ENCODE measurements at regions not wholly inside any gene's neighbourhood (a gene's known extent, or its start where the extent isn't known, plus 50 kb on each side); places are given as distances from the start of the nearest gene placed in this dataset.

DNA sequence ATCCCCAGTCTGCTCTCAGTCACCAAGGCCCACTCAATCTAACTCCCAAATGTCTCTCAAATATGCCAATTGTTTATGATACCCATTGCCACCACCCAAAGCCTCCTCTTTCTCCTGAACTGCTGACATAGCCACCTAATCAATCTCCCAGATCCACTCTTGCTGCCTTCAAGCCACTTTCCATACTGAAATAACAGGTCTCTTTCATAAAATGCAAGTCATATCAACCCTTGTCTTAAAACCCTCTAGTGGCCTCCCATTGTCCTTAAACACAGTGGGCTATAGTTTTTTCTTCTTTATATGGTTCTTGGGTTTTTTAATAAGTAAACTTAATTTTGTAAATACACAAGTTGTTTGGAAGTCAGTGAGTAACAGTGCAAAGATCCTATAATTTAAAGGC lies 155.2 kb upstream of the ZC3H12C start:
- TF ChIP-seq GATA2 (IDR thresholded peaks at IDR 0.05; ENCODE audit: low read depth, low read length) (no peak), GATA3 (IDR thresholded peaks at IDR 0.05; ENCODE audit: low read depth, low read length) (no peak)

DNA sequence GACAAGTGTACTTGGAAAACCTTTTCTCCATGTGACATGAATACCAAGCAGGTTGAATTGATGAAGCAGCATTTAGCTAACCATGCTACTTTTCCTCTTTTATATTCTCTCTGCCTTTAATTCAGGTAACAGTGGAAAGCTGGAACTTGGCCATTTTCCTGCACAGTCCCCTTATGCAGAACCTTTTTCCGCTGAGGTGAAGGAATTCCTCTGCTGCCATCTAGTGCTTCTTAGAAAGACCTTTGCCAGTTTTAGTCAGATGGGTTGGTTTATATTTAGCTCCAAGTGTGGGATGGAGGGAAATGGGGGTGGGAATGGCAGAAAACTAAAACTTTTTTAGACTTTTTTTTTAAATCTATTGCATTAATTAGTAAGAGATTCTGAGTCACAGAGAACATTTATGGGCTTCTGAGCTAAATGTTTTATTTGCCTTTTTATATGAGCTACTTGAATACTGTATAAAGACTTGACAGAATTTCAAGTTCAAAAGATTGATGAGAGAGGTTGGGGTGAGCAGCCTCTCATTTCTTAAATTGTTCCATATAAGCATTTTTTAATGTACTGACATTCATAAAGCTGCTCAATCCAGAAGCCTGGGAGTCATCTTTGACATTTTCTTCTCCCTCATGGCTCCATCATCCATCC lies 153.9 kb upstream of the ZC3H12C start:
- TF ChIP-seq GATA3 (IDR thresholded peaks at IDR 0.05; ENCODE audit: low read depth, low read length) (no peak), GATA2 (IDR thresholded peaks at IDR 0.05; ENCODE audit: low read depth, low read length) (no peak)

DNA sequence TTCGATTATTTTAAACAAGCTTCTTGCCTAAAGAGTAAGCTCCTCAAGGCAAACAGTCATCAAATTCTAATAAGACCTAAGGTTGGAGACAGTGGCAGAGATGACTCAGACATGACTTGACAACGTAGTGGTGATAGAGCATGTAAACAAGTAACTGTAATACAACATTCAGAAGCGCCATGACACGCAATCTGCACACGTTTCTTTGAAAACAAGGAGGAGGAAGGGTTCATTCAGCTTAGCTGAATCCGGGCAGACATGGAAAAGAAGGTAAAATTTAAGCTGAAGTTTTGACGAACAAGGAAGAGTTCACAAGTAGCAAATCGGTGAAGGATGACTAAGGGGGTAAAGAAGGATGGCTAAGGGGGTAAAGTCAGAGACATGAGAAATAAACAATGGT lies 152.4 kb upstream of the ZC3H12C start:
- TF ChIP-seq GATA3 (IDR thresholded peaks at IDR 0.05; ENCODE audit: low read depth, low read length) (no peak), GATA2 (IDR thresholded peaks at IDR 0.05; ENCODE audit: low read depth, low read length) (no peak)

DNA sequence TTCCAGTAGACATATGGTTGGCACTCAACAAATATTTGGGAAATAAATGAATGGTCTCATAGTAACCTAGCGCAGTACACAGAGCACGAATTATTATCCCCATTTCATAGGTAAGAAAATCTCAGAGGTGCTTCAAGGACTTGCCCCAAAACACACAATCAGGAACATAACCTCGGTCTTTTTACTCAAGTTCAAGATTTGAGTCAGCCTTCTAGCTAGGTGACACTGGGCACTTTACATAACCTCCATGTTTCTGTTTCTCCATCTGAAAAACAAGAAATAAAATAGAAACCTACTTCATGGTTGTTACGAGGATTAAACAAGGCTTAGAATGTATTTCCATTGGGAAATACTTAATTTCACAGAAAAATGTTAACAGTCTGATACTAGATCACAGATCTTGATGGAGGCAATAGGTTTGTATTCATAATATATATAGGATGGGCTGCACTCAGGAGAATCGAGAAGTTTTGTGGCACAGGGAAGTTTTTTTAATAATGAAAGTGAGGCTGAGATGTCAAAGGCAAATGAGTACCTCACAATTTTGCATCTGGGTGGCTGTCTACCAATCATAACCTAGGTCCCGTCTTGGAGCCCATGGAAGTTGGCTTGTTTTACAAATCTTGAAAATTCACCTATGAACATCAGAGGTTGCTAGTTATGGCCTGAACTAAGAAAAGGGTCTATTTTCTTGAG lies 147.4 kb upstream of the ZC3H12C start:
- no peak for TF ChIP-seq GATA3 (IDR thresholded peaks at IDR 0.05; ENCODE audit: low read depth, low read length)

DNA sequence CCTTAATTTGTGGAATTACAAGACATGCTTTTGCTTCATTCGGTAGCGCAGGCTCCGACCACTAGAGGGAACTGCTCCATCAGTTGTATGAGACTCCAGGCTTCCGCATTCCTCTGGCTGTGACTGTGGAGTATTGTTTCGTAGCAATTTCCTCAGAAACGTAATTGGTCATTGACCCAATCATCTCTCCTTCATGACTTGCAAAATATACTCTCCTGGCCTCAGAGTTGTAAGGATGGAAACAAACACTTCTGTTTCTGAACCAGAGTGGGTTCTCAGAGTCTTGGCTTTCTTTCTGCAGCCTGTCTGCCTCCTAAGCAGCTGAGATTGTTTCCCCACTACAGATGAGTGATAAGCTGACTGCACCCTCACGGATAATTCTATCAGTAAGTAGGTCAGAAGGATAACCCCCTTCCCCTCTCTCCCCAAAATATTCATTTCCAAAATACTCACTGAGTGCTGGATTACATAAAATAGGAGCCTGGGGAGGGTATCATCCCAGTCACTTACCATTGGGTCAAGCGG lies 146.8 kb upstream of the ZC3H12C start:
- TF ChIP-seq GATA2 (IDR thresholded peaks at IDR 0.05; ENCODE audit: low read depth, low read length) (no peak), GATA3 (IDR thresholded peaks at IDR 0.05; ENCODE audit: low read depth, low read length) (no peak)

DNA sequence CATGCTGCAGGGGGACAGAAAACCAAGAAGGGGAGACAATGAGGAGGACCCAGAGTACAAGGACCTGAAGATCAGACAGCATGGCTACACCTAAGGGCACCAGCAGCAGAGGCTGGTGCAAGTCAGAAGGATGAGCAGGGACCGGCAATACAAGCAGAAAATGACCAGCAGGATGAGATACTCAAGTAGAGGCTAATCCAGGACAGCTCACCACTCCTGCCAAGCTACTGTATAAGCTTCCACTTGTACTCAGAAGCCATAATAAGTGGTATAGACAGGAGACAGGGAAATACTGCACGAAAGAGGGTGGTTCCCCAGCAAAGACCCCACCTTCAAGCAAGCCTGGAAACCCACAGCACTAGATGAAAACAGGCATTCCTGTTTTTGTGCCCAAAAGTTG lies 138.7 kb upstream of the ZC3H12C start:
- TF ChIP-seq GATA3 (IDR thresholded peaks at IDR 0.05; ENCODE audit: low read depth, low read length) = no peak
- TF ChIP-seq GATA2 (IDR thresholded peaks at IDR 0.05; ENCODE audit: low read depth, low read length) = no peak

DNA sequence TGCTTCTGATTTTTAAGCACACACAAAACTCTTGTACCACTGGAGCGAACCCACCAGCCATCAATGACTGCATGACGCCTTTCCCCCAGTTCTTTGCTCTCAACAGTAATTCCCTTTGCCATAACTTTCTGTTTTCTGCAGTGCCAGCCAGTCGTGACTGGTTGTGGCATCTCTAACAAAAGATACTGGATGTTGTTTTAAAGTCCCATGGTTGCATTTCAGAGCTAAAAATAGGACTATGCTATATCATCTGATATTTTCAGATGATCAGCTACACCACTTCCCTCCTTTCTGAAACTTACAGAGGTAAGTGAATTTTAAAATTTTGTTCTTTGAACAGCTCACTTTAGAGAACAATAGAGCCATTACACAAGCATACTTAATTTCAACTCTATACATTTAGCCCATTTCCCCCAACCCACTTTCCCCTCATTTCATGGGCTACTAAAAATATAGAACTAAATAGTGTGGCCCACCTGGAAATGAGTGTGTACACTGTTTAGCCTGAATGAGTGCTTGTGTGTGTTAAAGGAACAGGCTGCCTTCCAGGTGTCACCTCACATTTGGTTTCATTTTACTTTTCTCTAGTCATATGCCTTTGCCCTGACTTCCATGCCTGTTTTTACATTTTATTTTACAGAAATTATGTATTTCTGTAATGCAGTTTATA lies 136.9 kb upstream of the ZC3H12C start:
- TF ChIP-seq GATA3 (IDR thresholded peaks at IDR 0.05; ENCODE audit: low read depth, low read length) (no peak), GATA2 (IDR thresholded peaks at IDR 0.05; ENCODE audit: low read depth, low read length) (no peak)

DNA sequence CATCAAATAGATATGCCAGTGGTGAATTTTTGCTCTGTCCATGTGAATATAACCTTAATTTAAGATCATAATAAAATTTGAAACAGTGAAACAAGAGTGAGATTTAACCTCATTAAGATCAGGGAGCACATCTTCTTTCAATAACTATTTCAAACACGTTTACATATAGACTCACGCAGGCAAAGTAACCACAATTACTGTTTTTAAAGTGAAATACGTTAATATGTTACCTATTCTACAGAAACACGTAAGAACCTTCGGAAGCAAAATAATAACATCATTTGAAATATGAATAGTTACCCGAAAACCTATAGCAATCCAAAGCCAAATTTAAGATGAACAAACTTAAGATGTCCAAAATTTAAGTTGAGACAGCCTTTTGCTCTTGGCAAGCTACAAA lies 136.2 kb upstream of the ZC3H12C start:
- TF ChIP-seq GATA3 (IDR thresholded peaks at IDR 0.05; ENCODE audit: low read depth, low read length) (no peak), GATA2 (IDR thresholded peaks at IDR 0.05; ENCODE audit: low read depth, low read length) (no peak)

DNA sequence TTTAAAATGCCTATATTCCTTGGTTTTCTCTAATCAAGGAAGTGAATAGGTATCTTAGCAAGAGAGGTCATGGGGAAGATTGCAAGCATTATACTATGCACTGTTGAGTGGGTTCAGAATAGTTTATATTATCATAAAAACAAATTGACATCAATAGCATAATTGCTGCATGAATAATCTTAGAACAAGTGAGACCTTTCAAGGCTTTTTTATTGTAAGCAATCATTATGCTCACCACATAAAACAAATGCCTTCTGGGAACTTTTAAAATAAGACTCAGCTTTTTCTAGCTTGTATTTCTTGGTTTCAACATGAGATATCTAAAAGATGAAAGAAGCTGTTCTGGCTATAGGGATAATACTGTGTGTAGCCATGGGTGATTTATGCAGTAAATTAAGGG lies 135.6 kb upstream of the ZC3H12C start:
- TF ChIP-seq GATA3 (IDR thresholded peaks at IDR 0.05; ENCODE audit: low read depth, low read length) = no peak
- TF ChIP-seq GATA2 (IDR thresholded peaks at IDR 0.05; ENCODE audit: low read depth, low read length) = no peak

DNA sequence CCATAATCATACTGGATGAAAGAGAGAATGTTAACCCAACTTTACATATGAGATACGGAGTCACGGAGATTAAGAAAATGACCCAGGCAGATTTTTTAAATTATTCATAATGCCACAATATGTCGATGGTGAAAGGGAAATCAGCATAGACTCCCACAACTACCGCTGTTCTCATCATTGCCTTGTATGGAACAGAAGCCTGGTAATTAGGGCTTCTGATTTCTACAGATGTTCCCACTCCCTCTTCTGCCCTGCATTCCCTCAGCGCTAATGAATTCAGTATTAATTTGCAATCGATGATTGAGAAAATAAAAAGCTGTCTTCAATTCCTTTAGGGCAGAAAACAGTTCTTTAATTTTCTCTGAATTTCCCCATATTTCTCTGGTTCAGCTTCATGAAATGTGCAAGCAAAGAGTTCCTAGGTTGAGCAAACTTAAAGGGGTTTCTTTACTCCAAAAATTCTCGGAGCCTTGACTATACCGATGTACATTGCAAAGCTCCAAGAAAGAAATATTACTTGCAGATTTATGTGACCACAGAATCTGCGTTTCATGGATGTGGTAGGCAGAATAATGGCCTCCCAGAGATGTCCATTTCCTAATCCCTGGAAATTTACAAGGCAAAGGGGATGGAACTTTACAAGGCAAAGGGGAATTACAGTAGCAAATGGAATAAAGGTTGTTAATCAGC lies 134.9 kb upstream of the ZC3H12C start:
- TF ChIP-seq GATA2 (IDR thresholded peaks at IDR 0.05; ENCODE audit: low read depth, low read length) (no peak), GATA3 (IDR thresholded peaks at IDR 0.05; ENCODE audit: low read depth, low read length) (no peak)

DNA sequence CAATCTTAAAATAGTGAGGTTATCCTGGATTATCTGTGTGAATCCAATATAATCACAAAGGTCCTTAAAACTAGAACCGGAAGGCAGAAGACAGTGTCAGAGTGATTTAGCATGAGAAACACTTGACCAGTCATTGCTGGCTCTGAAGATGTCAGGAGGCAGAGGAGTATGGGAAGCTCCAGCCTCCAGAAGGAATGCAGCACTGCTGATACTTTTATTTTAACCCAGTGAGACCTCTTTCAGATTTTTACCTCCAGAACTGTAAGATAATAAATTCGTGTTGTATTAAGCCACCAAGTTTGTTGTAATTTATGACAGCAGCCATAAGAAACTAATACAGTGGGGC lies 134.4 kb upstream of the ZC3H12C start:
- no peak for TF ChIP-seq GATA3 (IDR thresholded peaks at IDR 0.05; ENCODE audit: low read depth, low read length)
- no peak for TF ChIP-seq GATA2 (IDR thresholded peaks at IDR 0.05; ENCODE audit: low read depth, low read length)

DNA sequence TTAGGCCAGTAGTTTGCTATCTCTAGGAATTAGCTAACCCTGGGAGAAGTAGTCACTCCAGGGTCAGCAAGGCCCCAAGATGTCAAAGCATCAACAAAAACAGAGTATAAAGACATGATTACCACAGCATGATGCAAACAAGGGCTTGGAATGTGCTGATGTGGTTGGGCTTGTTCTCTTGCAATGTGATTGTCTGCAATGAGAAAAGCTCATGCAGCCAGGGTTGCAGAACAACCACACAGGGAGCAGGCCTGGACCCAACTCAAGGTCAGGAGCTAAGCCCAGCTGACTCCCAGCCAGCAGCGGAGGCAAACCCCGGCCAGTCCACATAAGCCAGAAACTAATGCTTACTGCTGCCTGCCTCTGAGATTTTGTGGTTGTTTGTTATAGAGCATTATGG lies 132.4 kb upstream of the ZC3H12C start:
- TF ChIP-seq GATA2 (IDR thresholded peaks at IDR 0.05; ENCODE audit: low read depth, low read length) = no peak
- TF ChIP-seq GATA3 (IDR thresholded peaks at IDR 0.05; ENCODE audit: low read depth, low read length) = no peak

DNA sequence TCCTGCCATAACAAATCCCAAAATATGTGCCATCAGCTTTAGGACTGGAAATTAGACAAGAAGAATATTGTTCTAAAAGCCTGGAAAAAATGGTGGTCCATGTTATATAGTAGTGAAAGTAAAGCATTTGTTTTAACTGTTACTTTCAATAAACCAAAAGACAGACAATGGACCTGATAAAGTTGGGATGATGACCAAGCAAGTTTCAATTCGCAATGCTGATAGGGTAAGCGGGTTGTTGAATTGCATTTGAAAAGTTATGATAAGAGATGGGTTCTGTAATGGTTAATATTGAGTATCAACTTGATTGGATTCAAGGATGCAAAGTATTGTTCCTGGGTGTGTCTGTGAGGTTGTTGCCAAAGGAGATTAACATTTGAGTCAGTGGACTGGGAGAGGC lies 131.9 kb upstream of the ZC3H12C start:
- TF ChIP-seq GATA3 (IDR thresholded peaks at IDR 0.05; ENCODE audit: low read depth, low read length) = no peak
- TF ChIP-seq GATA2 (IDR thresholded peaks at IDR 0.05; ENCODE audit: low read depth, low read length) = no peak

DNA sequence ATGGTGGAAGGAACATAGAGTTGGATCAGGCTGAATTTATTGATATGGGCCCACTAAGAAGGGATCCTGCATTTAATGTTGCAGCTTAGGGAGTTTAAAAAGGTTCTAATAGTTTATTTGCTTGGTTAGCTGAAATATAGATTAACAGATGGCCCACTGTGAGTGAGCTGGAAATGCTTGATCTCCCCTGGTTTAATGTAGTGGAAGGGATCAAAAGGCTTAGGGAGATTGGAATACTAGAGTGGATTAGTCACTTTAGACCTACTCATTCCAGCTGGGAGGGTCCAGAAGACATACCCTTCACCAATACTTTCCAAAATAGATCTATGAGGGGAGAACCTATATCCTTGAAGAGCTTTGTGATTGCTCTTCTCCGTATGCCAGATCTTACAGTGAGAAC lies 130.1 kb upstream of the ZC3H12C start:
- TF ChIP-seq GATA3 (IDR thresholded peaks at IDR 0.05; ENCODE audit: low read depth, low read length) = no peak
- TF ChIP-seq GATA2 (IDR thresholded peaks at IDR 0.05; ENCODE audit: low read depth, low read length) = no peak

Measured in SH-SY5Y (cell line).